Thyroid gland (tissue), 4 donors: ENCODE measurements at regions not wholly inside any gene's neighbourhood (a gene's known extent, or its start where the extent isn't known, plus 50 kb on each side); places are given as distances from the start of the nearest gene placed in this dataset.

ENCODE experiments used
- CTCF ChIP-seq, 6 experiments: fragments of 200-600 bp in 3 of 6; fragments of 450-650 bp in 3 of 6; sonication (generic) in 3 of 6; IDR thresholded peaks; one replicate each; pipeline ENCODE4 v1.5.1; 2016 to 2019; ENCODE audit warnings: antibody characterized with exemption in 6 of 6, mild to moderate bottlenecking in 2 of 6, inconsistent platforms in 1 of 6, moderate library complexity in 1 of 6
- POLR2A ChIP-seq, 2 donors: fragments of 450-650 bp; IDR thresholded peaks; one replicate each; pipeline ENCODE4 v1.6.1; 2017; ENCODE audit warnings: antibody characterized with exemption in 2 of 2, mild to moderate bottlenecking in 2 of 2, moderate library complexity in 1 of 2

GRCh38 chr4:132991111-132991510 lies 158.0 kb upstream of the PCDH10 start:
- no peak for TF ChIP-seq CTCF (IDR thresholded peaks at IDR 0.05)
- no peak for TF ChIP-seq POLR2A (IDR thresholded peaks at IDR 0.05)
